Natural killer cell (primary cell): ENCODE measurements at regions not wholly inside any gene's neighbourhood (a gene's known extent, or its start where the extent isn't known, plus 50 kb on each side); places are given as distances from the start of the nearest gene placed in this dataset.

ENCODE experiments used
- ATAC-seq, 3 donors: fragments of 150-1000 bp in 2 of 3; fragments of 200-7000 bp in 1 of 3; cut with Tn5 transposase; 1 replicate in 1 of 3; 2 replicates in 2 of 3; pipeline ENCODE4 v1.10.0; 2021; ENCODE audit warnings: mild to moderate bottlenecking in 2 of 3, moderate library complexity in 2 of 3
- DNase-seq, 2 donors: peaks; one replicate each; pipeline versions ENCODE4 v3.0.0 to v3.0.0-alpha.2; 2013 to 2021; ENCODE audit warnings: mixed read lengths in 1 of 2
- H3K27ac ChIP-seq: one replicate; pipeline ENCODE4 v1.5.1; 2013; ENCODE audit warnings: mild to moderate bottlenecking, low read length
- H3K27me3 ChIP-seq: one replicate; pipeline ENCODE4 v1.6.1; 2013; ENCODE audit warnings: low read length; ENCODE audit not compliant: control insufficient read depth, insufficient read depth
- H3K36me3 ChIP-seq: one replicate; pipeline ENCODE4 v1.6.1; 2013; ENCODE audit warnings: low read length; ENCODE audit not compliant: control insufficient read depth, insufficient read depth
- H3K4me1 ChIP-seq: one replicate; pipeline ENCODE4 v1.6.1; 2013; ENCODE audit warnings: low read length; ENCODE audit not compliant: control insufficient read depth, insufficient read depth
- H3K4me3 ChIP-seq: one replicate; pipeline ENCODE4 v1.5.1; 2013; ENCODE audit warnings: low read length
- H3K9me3 ChIP-seq: one replicate; pipeline ENCODE4 v1.6.1; 2013; ENCODE audit warnings: low read length; ENCODE audit not compliant: control insufficient read depth, insufficient read depth
- H3K27ac Mint-ChIP-seq, 2 donors: one replicate each; pipeline ENCODE4 v1.8.0; 2022; ENCODE audit warnings: mild to moderate bottlenecking in 2 of 2, mixed read lengths in 2 of 2, moderate library complexity in 1 of 2
- H3K27me3 Mint-ChIP-seq, 2 donors: one replicate each; pipeline ENCODE4 v1.8.0; 2022; ENCODE audit warnings: low read depth in 2 of 2, mixed read lengths in 2 of 2
- H3K36me3 Mint-ChIP-seq: one replicate; pipeline ENCODE4 v1.8.0; 2022; ENCODE audit warnings: mixed read lengths
- H3K4me1 Mint-ChIP-seq, 2 donors: one replicate each; pipeline ENCODE4 v1.8.0; 2022; ENCODE audit warnings: mixed read lengths in 2 of 2
- H3K4me3 Mint-ChIP-seq: one replicate; pipeline ENCODE4 v1.8.0; 2022; ENCODE audit warnings: mild to moderate bottlenecking, moderate library complexity, mixed read lengths
- H3K9me3 Mint-ChIP-seq, 2 donors: one replicate each; pipeline ENCODE4 v1.8.0; 2022; ENCODE audit warnings: mixed read lengths in 2 of 2
- WGBS: methylation state at CpG from one replicate; pipeline ENCODE4 v1.1.7; 2013; ENCODE audit warnings: missing lambda C conversion rate; ENCODE audit not compliant: insufficient coverage; 5-methylcytosine and 5-hydroxymethylcytosine counted together
- intact Hi-C: fragments of 100-400 bp; cut with micrococcal nuclease; formaldehyde crosslinking; loops from one replicate; pipeline ENCODE4 v1.14.2; 2022
- TF ChIP-seq, protein P1 (sequence below): fragments of 200-600 bp; IDR thresholded peaks from one replicate; pipeline ENCODE4 v1.8.0; 2022; ENCODE audit warnings: antibody characterized with exemption

DNA sequence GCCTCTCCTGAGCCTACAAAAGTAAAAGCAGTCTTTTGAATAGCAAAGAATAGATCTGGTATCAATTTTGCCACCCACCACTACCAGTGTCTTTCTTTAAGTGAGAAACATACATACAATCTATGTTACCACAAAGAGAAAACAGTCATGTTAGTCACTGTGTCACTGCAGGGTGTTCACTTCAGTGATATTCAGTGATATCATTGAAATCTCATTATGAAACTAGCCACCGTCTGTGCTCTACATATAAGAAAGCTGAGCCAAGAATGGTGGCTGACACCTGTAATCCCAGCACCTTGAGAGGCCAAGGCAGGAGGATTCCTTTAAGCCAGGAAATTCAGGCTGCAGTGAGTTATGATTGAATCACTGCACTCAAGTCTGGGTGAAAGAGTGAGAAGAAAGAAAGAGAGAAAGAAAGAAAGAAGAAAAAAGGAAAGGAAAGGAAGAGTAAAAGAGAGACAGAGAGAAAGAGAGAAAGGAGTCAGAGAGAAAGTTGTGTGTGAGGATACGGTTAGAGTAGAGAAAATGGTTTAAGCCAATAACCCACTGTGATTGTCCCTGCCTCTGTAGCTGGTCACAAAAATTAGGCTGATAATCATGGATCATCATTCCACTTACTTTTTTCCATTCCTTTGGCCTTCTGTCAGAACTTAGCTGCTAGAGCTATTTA is 847.1 kb downstream of the FAM181B start:
- H3K9me3 Mint-ChIP-seq = peaks cover 2% of the 10 kb centered on the region in 2 donors
- Histone ChIP-seq H3K9me3 (no peaks in the 10 kb centered on the region), H3K4me1 (no peaks in the 10 kb centered on the region), H3K4me3 (no peak overlapping the region), H3K27ac (no peak overlapping the region), H3K27me3 (no peaks in the 10 kb centered on the region), H3K36me3 (no peaks in the 10 kb centered on the region)
- H3K36me3 Mint-ChIP-seq = peaks cover 10% of the 10 kb centered on the region
- ATAC-seq (no peak), DNase-seq (no peak)
- H3K27me3 Mint-ChIP-seq = peaks cover 6 to 26% of the 10 kb centered on the region in 2 donors
- TF ChIP-seq, protein P1, sequence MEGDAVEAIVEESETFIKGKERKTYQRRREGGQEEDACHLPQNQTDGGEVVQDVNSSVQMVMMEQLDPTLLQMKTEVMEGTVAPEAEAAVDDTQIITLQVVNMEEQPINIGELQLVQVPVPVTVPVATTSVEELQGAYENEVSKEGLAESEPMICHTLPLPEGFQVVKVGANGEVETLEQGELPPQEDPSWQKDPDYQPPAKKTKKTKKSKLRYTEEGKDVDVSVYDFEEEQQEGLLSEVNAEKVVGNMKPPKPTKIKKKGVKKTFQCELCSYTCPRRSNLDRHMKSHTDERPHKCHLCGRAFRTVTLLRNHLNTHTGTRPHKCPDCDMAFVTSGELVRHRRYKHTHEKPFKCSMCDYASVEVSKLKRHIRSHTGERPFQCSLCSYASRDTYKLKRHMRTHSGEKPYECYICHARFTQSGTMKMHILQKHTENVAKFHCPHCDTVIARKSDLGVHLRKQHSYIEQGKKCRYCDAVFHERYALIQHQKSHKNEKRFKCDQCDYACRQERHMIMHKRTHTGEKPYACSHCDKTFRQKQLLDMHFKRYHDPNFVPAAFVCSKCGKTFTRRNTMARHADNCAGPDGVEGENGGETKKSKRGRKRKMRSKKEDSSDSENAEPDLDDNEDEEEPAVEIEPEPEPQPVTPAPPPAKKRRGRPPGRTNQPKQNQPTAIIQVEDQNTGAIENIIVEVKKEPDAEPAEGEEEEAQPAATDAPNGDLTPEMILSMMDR = no peak
- H3K27ac Mint-ChIP-seq = no peak overlapping the region
- intact Hi-C loops = no loop called here
- H3K4me1 Mint-ChIP-seq = no peaks in the 10 kb centered on the region
- no peak overlapping the region for H3K4me3 Mint-ChIP-seq
- 85% methylated on average over 2 of the region's 2 CpGs for WGBS

DNA sequence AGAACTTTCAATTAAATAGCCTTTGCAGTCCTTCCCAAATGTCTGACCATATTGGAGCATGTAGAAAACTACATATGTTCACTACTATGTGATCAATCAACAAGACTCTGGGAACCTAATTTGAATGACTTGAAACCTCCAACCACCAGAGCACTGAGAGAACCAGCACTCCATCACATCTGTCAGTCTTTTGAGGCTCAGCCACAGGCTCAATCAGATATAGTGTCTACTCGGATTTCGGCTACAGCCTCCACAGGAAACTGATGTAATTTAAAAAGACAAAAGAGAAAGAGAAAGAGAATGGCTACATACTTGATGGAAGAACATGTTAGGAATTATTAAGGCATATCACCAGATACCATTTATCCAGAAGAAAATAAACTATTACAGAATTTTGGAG is 859.0 kb downstream of the FAM181B start:
- Histone ChIP-seq H3K27me3 (no peaks in the 10 kb centered on the region), H3K4me1 (peaks cover 3% of the 10 kb centered on the region), H3K36me3 (no peaks in the 10 kb centered on the region), H3K4me3 (no peak overlapping the region), H3K27ac (peak overlapping the region; percentile 16), H3K9me3 (no peaks in the 10 kb centered on the region)
- peak in 1 of 2 donors; percentile 53 for DNase-seq
- Mint-ChIP-seq H3K4me1 (peaks cover 33 to 36% of the 10 kb centered on the region in 2 donors), H3K27ac (peak overlapping the region; percentile 73 to 74), H3K4me3 (peak overlapping the region; percentile 4), H3K27me3 (peaks cover 0 to 8% of the 10 kb centered on the region in 2 donors), H3K9me3 (no peaks in the 10 kb centered on the region), H3K36me3 (no peaks in the 10 kb centered on the region)
- intact Hi-C loops = no loop called here
- peak in 1 of 3 donors; percentile 31 for ATAC-seq
- WGBS = 0% methylated on average over 1 of the region's 2 CpGs
- TF ChIP-seq, protein P1 = no peak

GRCh38 chr11:81870815-81871214 is 862.8 kb downstream of the FAM181B start:
- TF ChIP-seq, protein P1 = no peak
- peaks cover 54 to 57% of the 10 kb centered on the region in 2 donors for H3K4me1 Mint-ChIP-seq
- DNase-seq (no peak), ATAC-seq (no peak)
- Histone ChIP-seq H3K27ac (peak overlapping the region; percentile 79), H3K27me3 (no peaks in the 10 kb centered on the region), H3K36me3 (no peaks in the 10 kb centered on the region), H3K4me1 (peaks cover 11% of the 10 kb centered on the region), H3K4me3 (no peak overlapping the region), H3K9me3 (peaks cover 4% of the 10 kb centered on the region)
- intact Hi-C loops = no loop called here
- peak overlapping the region; percentile 87 for H3K4me3 Mint-ChIP-seq
- H3K9me3 Mint-ChIP-seq = no peaks in the 10 kb centered on the region
- H3K27me3 Mint-ChIP-seq = no peaks in the 10 kb centered on the region
- 45% methylated on average over 2 of the region's 2 CpGs for WGBS
- H3K36me3 Mint-ChIP-seq = no peaks in the 10 kb centered on the region
- peak overlapping the region; percentile 88 to 97 for H3K27ac Mint-ChIP-seq

DNA sequence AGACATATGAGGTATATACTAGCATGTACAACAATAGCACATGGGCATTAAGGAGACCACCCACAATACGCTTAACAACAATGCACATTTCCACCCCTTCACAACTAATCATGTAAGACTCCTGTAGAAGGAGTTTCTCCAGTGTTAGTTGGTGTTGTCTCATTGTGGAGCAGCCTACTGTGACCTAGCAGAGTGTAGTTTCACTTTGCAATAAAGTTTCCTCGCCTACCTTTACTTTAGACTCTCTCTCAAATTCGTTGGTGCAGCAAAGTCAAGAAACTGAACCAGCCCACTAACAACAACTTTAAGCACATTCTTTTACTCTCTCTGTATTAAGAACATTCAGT is 863.6 kb downstream of the FAM181B start:
- Histone ChIP-seq H3K4me1 (peaks cover 10% of the 10 kb centered on the region), H3K9me3 (peaks cover 4% of the 10 kb centered on the region), H3K36me3 (no peaks in the 10 kb centered on the region), H3K27me3 (no peaks in the 10 kb centered on the region), H3K4me3 (peak overlapping the region; percentile 41), H3K27ac (peak overlapping the region; percentile 79)
- no peak for DNase-seq
- intact Hi-C loops = no loop called here
- peaks cover 47 to 51% of the 10 kb centered on the region in 2 donors for H3K4me1 Mint-ChIP-seq
- peak overlapping the region; percentile 88 to 97 for H3K27ac Mint-ChIP-seq
- no peaks in the 10 kb centered on the region for H3K9me3 Mint-ChIP-seq
- H3K4me3 Mint-ChIP-seq = peak overlapping the region; percentile 87
- H3K27me3 Mint-ChIP-seq = no peaks in the 10 kb centered on the region
- TF ChIP-seq, protein P1 = no peak
- ATAC-seq = peak; percentile 57 to 77 (median 57)
- no peaks in the 10 kb centered on the region for H3K36me3 Mint-ChIP-seq
- 0% methylated on average over 1 of the region's 3 CpGs for WGBS
